ENCODE measurements at regions not wholly inside any gene's neighbourhood (a gene's known extent, or its start where the extent isn't known, plus 50 kb on each side); places are given as distances from the start of the nearest gene placed in this dataset.

DNA sequence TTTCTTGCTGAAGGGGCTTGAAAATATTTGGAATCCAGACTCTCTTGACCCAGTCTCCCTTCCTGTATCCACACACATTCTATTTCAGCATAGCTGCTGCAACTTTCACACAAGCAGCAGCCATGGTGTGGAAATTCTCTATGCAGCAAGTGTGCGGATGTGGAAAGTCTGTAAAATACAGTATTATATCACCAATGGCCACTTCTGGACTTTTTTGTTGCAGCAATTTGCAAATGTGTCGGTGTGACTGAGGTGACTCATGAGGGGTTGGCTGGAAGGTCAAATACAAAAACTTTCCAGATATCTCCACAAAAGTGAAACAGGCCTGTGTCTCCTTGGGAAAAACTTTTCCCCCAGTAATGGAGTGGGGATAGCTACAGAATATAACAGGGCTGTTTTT, 299.3 kb upstream of the GYPC start:
- DNase-seq, result no peak

DNA sequence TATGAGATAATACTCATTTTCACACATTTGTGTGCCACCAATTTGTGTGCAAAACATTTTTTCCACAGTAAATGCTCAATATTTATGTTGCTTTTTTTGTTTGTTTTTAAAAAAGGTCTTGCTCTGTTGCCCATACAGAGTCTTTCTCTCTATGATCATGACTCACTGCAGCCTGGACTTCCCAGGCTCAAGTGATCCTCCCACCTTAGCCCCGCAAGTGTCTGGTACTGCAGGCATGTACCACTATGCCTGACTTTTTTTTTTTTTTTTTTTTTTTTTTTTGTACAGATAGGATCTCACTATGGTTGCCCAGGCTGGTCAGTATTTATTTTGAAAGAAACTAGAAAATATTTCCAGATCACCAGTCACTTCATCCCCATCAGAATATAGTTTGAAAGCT, 297.8 kb upstream of the GYPC start:
- no peak for DNase-seq

- no peak for DNase-seq
Measured at GRCh38 chr2:126359494-126359893, 296.5 kb upstream of the GYPC start.

- DNase-seq, result no peak
Measured at GRCh38 chr2:126367361-126367760, 288.6 kb upstream of the GYPC start.

GRCh38 chr2:126368758-126369157, 287.2 kb upstream of the GYPC start:
- DNase-seq, result no peak

- DNase-seq, result no peak
Measured at GRCh38 chr2:126370201-126370600, 285.8 kb upstream of the GYPC start.

- no peak for DNase-seq
Measured at GRCh38 chr2:126372406-126372805, 283.6 kb upstream of the GYPC start.

DNA sequence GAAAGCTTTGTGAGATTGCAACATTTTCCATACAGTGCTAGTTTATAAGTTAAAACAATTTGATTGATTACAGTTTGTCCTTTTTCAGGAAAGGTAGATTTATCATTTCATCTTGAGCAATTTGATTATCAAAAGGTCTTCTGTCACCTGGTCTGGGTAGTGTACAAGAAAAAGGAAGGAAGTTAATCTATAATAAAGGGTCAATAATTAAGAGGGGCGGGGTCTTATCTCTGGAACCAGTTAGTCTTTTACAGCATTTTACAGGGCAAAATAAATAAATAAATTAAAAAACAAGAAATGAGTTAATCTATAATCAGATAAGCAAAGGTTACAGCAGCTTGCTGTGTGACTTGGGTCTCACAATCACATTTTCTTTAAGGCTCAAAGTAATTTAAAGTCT, 277.8 kb upstream of the GYPC start:
- DNase-seq, result no peak

DNA sequence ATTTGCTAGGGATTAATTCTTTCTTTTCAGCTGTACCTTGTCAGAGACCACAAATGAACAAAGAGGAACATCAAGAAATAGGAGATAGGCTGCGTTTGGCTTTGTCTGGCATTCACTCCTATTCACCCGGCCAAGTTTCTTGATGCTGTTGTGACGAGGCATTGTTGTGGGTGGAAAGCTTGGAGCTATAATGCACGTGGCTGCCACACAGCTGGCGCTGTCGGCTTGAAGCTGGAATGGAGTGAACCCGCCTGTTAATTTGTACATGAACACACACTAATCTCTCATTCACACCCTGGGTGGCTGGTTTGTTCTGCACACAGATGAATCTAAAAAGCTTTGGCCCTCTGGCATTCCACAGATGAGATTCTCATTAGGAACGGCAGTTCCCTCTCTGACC, 274.9 kb upstream of the GYPC start:
- no peak for DNase-seq

- DNase-seq, result no peak
Measured at GRCh38 chr2:126382998-126383397, 273.0 kb upstream of the GYPC start.

DNA sequence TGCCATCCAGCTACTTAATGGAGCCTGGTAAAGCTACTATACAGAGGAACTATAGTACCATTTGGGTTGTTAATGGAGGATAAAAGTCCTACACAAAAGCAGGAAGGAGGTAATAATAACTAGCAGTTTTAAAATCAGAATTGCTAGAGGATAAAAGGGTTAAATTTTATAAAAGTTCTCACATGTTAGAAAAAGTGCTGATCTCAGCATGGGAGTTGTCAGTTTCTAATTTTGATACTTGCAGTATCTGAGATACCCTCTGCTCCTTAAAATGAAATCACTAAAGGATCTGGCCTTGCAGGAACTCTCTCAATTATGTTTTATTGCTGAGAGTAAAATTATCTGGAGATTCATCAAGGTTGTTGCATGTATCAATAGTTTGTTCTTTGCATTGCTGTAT, 272.2 kb upstream of the GYPC start:
- no peak for DNase-seq

GRCh38 chr2:126385441-126385840, 270.5 kb upstream of the GYPC start:
- no peak for DNase-seq

DNA sequence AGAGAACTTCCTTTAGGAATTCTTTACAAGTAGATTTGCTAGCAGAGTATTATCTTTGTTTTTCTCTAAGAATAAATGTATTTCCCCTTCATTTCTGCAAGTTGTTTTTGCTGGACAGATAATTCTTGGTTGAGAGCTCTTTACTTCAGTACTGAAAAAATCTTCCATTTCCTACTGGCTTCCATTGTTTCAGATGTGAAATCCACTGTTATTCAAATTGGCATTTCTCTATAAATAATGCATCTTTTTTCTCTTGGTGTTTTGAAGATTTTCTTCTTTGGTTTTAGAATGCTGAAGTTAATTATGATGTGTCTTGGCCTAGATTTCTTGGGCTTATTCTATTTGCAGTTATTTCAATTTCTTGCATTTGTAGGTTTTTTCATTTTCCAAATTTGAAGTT, 270.0 kb upstream of the GYPC start:
- DNase-seq, result no peak

GRCh38 chr2:126389446-126389845, 266.5 kb upstream of the GYPC start:
- no peak for DNase-seq

DNA sequence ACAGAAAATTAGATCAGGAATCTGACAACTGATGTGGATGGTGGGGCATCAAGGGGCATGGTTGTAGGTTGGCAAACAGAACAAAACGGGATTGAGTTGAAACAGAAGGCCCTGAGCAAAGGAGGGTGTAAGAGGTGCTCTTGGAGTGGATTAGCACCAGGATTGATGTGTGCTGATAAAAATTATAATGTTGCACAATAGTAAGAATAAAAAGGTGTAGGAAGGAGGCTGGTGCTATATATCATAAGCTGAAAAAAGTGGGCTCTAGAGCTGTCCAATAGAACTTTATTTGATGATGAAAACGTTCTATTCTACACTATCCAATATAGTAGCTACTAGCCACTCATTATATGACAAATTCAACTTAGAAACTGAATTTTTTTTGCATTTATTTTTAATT, 263.1 kb upstream of the GYPC start:
- no peak for DNase-seq

DNA sequence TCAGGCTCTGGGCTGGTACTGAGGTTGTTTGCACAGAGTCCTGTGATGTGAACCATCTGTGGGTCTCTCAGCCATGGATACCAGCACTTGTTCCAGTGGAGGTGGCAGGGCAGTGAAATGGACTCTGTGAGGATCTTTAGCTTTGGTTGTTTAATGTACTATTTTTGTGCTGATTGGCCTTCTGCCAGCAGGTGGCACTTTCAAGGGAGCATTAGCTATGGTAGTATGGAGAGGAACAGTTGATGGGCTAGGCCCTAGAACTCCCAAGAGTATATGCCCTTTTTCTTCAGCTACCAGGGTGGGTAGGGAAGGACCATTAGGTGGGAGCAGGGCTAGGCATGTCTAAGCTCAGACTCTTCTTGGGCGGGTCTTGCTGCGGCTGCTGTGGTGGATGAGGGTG, 257.0 kb upstream of the GYPC start:
- DNase-seq, result peak; percentile 13

DNA sequence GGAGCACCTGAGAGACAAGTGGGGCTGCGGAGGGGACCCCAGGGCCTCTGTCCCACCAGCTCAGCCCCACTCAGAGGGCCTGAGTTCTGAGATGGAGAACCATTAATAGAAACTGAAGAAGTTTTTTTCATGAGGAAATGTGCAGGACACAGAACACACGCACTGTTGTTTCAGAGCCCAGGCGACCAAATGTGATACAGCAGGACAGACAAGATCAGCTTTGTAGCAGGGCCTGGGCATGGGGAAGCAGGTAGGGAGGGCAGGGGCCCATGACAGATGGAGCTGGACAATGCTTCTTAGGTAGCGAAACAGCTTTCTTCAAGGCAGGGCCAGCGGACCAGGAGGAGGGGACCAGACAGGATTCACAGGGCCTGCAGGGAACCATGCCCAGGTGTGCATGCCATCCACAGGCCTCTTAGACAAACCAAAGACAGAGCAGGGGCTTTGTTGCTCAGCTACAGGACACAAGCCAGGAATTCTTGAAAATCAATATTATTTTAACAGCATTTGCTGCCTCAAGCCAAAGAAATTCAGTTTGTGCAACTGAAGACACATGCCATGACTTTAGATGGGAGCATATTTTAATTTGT, 252.8 kb upstream of the GYPC start:
- DNase-seq, result no peak

GRCh38 chr2:126406267-126406666, 249.7 kb upstream of the GYPC start:
- DNase-seq, result no peak

- no peak for DNase-seq
Measured at GRCh38 chr2:126408671-126409070, 247.3 kb upstream of the GYPC start.

DNA sequence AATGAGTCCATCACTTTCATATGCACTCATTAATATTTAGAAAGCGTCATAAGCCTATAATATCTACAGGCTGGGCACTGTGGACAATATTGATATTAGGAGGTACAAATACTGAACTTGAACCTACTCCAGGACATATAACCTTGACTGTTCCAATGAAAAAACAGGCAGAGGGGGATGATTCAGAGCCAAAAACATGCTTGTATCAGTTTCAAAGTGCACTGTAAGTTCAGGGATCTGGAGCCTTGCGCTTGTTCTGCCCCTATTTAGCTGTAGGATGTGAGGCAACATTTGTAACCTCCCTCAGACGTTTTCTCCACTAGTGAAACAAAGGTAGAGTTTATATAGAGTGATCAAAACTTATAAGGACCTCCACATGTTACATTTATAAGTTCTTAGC, 246.1 kb upstream of the GYPC start:
- DNase-seq, result no peak

GRCh38 chr2:126413079-126413478, 242.9 kb upstream of the GYPC start:
- DNase-seq, result no peak

DNA sequence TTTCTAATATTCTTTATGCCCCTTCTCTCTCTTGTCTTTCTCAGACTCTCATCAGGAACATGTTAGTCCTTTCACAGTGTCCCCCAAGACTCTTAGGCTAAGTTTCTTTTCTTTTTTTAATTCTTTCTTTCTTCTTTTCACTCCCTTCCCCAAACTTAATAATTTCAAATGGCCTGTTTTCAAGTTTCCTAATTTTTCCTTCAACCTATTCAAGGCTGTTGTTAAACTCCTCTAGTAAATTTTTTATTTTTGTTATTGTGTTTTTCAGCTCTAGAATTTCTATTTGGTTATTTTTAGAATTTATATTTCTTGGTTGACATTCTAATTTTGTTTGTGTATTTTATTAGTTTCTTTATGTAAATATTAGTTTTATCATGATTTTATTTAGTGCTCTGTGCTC, 236.6 kb upstream of the GYPC start:
- DNase-seq, result no peak

- DNase-seq, result no peak
Measured at GRCh38 chr2:126425943-126426342, 230.0 kb upstream of the GYPC start.

DNA sequence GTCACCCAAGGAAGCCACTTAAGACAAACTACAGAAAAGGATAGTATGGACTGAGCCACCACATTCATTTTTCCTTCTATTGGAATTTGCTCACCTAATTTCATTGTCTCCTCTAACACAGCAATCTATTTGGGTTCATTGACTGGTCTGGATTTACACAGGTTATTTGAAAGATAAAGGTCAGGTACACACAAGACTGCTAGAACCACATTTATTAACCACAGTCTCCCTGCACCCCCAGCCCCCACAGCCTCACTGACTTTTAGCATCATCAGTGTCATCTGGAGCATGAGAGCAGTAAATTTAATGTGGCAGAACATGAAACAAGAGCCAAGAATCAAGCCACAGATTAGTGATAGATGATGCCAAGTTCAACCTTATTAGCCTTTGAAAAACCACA, 226.9 kb upstream of the GYPC start:
- DNase-seq, result no peak

GRCh38 chr2:126431136-126431535, 224.8 kb upstream of the GYPC start:
- DNase-seq, result no peak

DNA sequence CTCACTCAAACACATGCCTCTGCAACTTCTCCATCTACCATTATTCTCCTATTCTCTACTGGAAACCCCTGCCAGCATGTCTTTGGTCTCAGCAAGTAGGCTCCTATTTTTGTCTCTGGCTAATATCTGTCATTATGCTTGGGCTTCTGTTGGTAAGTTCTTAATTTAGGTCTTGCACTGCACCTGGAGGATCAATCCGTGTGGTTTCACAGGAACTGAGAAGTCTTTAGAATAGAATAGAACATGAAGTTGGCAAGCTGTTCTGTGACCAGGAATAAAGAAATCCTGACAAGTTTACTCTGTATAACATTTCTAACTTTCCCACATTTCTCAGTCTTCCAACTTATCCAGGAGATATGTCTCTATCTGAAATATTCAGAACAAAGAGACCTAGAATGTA, 219.5 kb upstream of the GYPC start:
- DNase-seq, result no peak

All from stimulated activated CD4-positive, alpha-beta T cell treated with anti-CD3 and anti-CD28 coated beads, Interleukin-12 subunit alpha, Interleukin-12 subunit beta, amount 100 ng/mL, for 4 hours (primary cell).